ENCODE measurements at regions not wholly inside any gene's neighbourhood (a gene's known extent, or its start where the extent isn't known, plus 50 kb on each side); places are given as distances from the start of the nearest gene placed in this dataset.

- H3K9me3 ChIP-seq (ENCODE audit: low read depth): no peaks in the 10 kb centered on the region
- no peak for DNase-seq (ENCODE audit: low spot score)
- H3K4me3 ChIP-seq: no peak overlapping the region
- H2AFZ ChIP-seq: no peak overlapping the region
- no peaks in the 10 kb centered on the region for H3K9me2 ChIP-seq (replicated peaks; ENCODE audit: insufficient read depth)
- no peak overlapping the region for H3K27ac ChIP-seq
- TF ChIP-seq EZH2phosphoT487 (IDR thresholded peaks at IDR 0.05; ENCODE audit: low read depth, severe bottlenecking, unreplicated experiment) (no peak), EZH2 (IDR thresholded peaks at IDR 0.05; ENCODE audit: borderline replicate concordance) (no peak), CTCF (IDR thresholded peaks at IDR 0.05; ENCODE audit: poor library complexity) (no peak)
- H3K79me2 ChIP-seq: no peaks in the 10 kb centered on the region
- H3K4me1 ChIP-seq (ENCODE audit: insufficient read depth): no peaks in the 10 kb centered on the region
- H3K4me2 ChIP-seq: no peak overlapping the region
- H4K20me1 ChIP-seq (ENCODE audit: insufficient read depth, poor library complexity, severe bottlenecking): no peaks in the 10 kb centered on the region
- no peaks in the 10 kb centered on the region for H3K27me3 ChIP-seq
- 79% methylated on average over 7 of the region's 7 CpGs for WGBS (ENCODE audit: low lambda C conversion rate, missing lambda C conversion rate)
- H3K36me3 ChIP-seq (replicated peaks; ENCODE audit: insufficient read depth, low read depth): no peaks in the 10 kb centered on the region
Measured at GRCh38 chr2:191488135-191488534, 189.8 kb upstream of the NABP1 start.

- Histone ChIP-seq H3K9me3 (ENCODE audit: low read depth) (no peaks in the 10 kb centered on the region), H3K9me2 (replicated peaks; ENCODE audit: insufficient read depth) (no peaks in the 10 kb centered on the region), H2AFZ (no peak overlapping the region), H4K20me1 (ENCODE audit: insufficient read depth, poor library complexity, severe bottlenecking) (no peaks in the 10 kb centered on the region), H3K27ac (no peak overlapping the region), H3K36me3 (replicated peaks; ENCODE audit: insufficient read depth, low read depth) (no peaks in the 10 kb centered on the region), H3K4me3 (no peak overlapping the region), H3K4me1 (ENCODE audit: insufficient read depth) (no peaks in the 10 kb centered on the region), H3K4me2 (no peak overlapping the region), H3K27me3 (no peaks in the 10 kb centered on the region), H3K79me2 (no peaks in the 10 kb centered on the region)
- WGBS (ENCODE audit: low lambda C conversion rate, missing lambda C conversion rate): 86% methylated on average over 2 of the region's 2 CpGs
- DNase-seq (ENCODE audit: low spot score): no peak
- no peak for TF ChIP-seq EZH2phosphoT487 (IDR thresholded peaks at IDR 0.05; ENCODE audit: low read depth, severe bottlenecking, unreplicated experiment)
- no peak for TF ChIP-seq EZH2 (IDR thresholded peaks at IDR 0.05; ENCODE audit: borderline replicate concordance)
Measured at GRCh38 chr2:191489177-191489576, 188.8 kb upstream of the NABP1 start.

GRCh38 chr2:191496838-191497237 lies 181.1 kb upstream of the NABP1 start:
- WGBS (ENCODE audit: low lambda C conversion rate, missing lambda C conversion rate): 92% methylated on average over 2 of the region's 2 CpGs
- Histone ChIP-seq H2AFZ (no peak overlapping the region), H3K9me2 (replicated peaks; ENCODE audit: insufficient read depth) (no peaks in the 10 kb centered on the region), H3K4me3 (no peak overlapping the region), H3K27me3 (no peaks in the 10 kb centered on the region), H3K36me3 (replicated peaks; ENCODE audit: insufficient read depth, low read depth) (no peaks in the 10 kb centered on the region), H3K9me3 (ENCODE audit: low read depth) (no peaks in the 10 kb centered on the region), H3K4me2 (no peak overlapping the region), H3K27ac (no peak overlapping the region), H3K79me2 (no peaks in the 10 kb centered on the region), H3K4me1 (ENCODE audit: insufficient read depth) (peaks cover 13% of the 10 kb centered on the region), H4K20me1 (ENCODE audit: insufficient read depth, poor library complexity, severe bottlenecking) (no peaks in the 10 kb centered on the region)
- no peak for DNase-seq (ENCODE audit: low spot score)
- TF ChIP-seq EZH2 (IDR thresholded peaks at IDR 0.05; ENCODE audit: borderline replicate concordance) (no peak), CTCF (IDR thresholded peaks at IDR 0.05; ENCODE audit: poor library complexity) (no peak), EZH2phosphoT487 (IDR thresholded peaks at IDR 0.05; ENCODE audit: low read depth, severe bottlenecking, unreplicated experiment) (no peak)

GRCh38 chr2:191497822-191498221 lies 180.1 kb upstream of the NABP1 start:
- Histone ChIP-seq H3K4me1 (ENCODE audit: insufficient read depth) (peaks cover 13% of the 10 kb centered on the region), H3K27ac (no peak overlapping the region), H3K79me2 (no peaks in the 10 kb centered on the region), H3K36me3 (replicated peaks; ENCODE audit: insufficient read depth, low read depth) (no peaks in the 10 kb centered on the region), H3K9me3 (ENCODE audit: low read depth) (no peaks in the 10 kb centered on the region), H2AFZ (no peak overlapping the region), H3K4me3 (no peak overlapping the region), H3K4me2 (no peak overlapping the region), H3K9me2 (replicated peaks; ENCODE audit: insufficient read depth) (no peaks in the 10 kb centered on the region), H4K20me1 (ENCODE audit: insufficient read depth, poor library complexity, severe bottlenecking) (no peaks in the 10 kb centered on the region), H3K27me3 (no peaks in the 10 kb centered on the region)
- DNase-seq (ENCODE audit: low spot score): no peak
- 82% methylated on average over 3 of the region's 3 CpGs for WGBS (ENCODE audit: low lambda C conversion rate, missing lambda C conversion rate)
- TF ChIP-seq EZH2phosphoT487 (IDR thresholded peaks at IDR 0.05; ENCODE audit: low read depth, severe bottlenecking, unreplicated experiment) (no peak), EZH2 (IDR thresholded peaks at IDR 0.05; ENCODE audit: borderline replicate concordance) (no peak), CTCF (IDR thresholded peaks at IDR 0.05; ENCODE audit: poor library complexity) (no peak)

Data from hepatocyte (in vitro differentiated cells).